GM19043 (cell line): ENCODE measurements at regions not wholly inside any gene's neighbourhood (a gene's known extent, or its start where the extent isn't known, plus 50 kb on each side); places are given as distances from the start of the nearest gene placed in this dataset.
"Not testable (repeated sequence)": the region's sequence is repeated elsewhere in the genome, so short reads cannot be mapped to it uniquely, and the experiment has no call there.

ENCODE experiments used
- ATAC-seq: cut with Tn5 transposase; IDR thresholded peaks from one replicate; pipeline ENCODE4 v1.9.1; 2021; ENCODE audit warnings: low read depth; ENCODE audit not compliant: unreplicated experiment

GRCh38 chrX:125654501-125654900, 334.8 kb downstream of the TEX13C start:
- ATAC-seq: no peak

- no peak for ATAC-seq
These were observed 354.1 kb downstream of the TEX13C start for GRCh38 chrX:125673758-125674157.

- ATAC-seq: no peak
These were observed 358.6 kb downstream of the TEX13C start for GRCh38 chrX:125678258-125678657.

GRCh38 chrX:125680366-125680765, 360.7 kb downstream of the TEX13C start:
- ATAC-seq: no peak

- peak; percentile 32 for ATAC-seq
These were observed 361.4 kb downstream of the TEX13C start for GRCh38 chrX:125681058-125681457.

GRCh38 chrX:125681507-125681906, 361.8 kb downstream of the TEX13C start:
- peak; percentile 86 for ATAC-seq

GRCh38 chrX:125690522-125690921, 370.9 kb downstream of the TEX13C start:
- not testable (repeated sequence) for ATAC-seq

GRCh38 chrX:125694171-125694570, 374.5 kb downstream of the TEX13C start:
- ATAC-seq: no peak

- no peak for ATAC-seq
These were observed 389.4 kb downstream of the TEX13C start for GRCh38 chrX:125709074-125709473.

GRCh38 chrX:125709532-125709931, 389.9 kb downstream of the TEX13C start:
- ATAC-seq: no peak

GRCh38 chrX:125710403-125711062, 390.9 kb downstream of the TEX13C start:
- ATAC-seq: no peak

GRCh38 chrX:125711103-125711502, 391.4 kb downstream of the TEX13C start:
- ATAC-seq: no peak

GRCh38 chrX:125713633-125714032, 394.0 kb downstream of the TEX13C start:
- no peak for ATAC-seq

GRCh38 chrX:125727117-125727516, 407.4 kb downstream of the TEX13C start:
- no peak for ATAC-seq

GRCh38 chrX:125736008-125736729, 416.5 kb downstream of the TEX13C start:
- no peak for ATAC-seq

- ATAC-seq: no peak
These were observed 423.1 kb downstream of the TEX13C start for GRCh38 chrX:125742811-125743210.

GRCh38 chrX:125744914-125745313, 421.2 kb downstream of the DCAF12L2 start:
- no peak for ATAC-seq

GRCh38 chrX:125757794-125758564, 408.1 kb downstream of the DCAF12L2 start:
- no peak for ATAC-seq

- no peak for ATAC-seq
These were observed 407.3 kb downstream of the DCAF12L2 start for GRCh38 chrX:125758819-125759218.

GRCh38 chrX:125762954-125763353, 403.1 kb downstream of the DCAF12L2 start:
- ATAC-seq: no peak

GRCh38 chrX:125765347-125765746, 400.7 kb downstream of the DCAF12L2 start:
- ATAC-seq: no peak
